ENCODE measurements at regions not wholly inside any gene's neighbourhood (a gene's known extent, or its start where the extent isn't known, plus 50 kb on each side); places are given as distances from the start of the nearest gene placed in this dataset.
"Not testable (repeated sequence)": the region's sequence is repeated elsewhere in the genome, so short reads cannot be mapped to it uniquely, and the experiment has no call there.

DNA sequence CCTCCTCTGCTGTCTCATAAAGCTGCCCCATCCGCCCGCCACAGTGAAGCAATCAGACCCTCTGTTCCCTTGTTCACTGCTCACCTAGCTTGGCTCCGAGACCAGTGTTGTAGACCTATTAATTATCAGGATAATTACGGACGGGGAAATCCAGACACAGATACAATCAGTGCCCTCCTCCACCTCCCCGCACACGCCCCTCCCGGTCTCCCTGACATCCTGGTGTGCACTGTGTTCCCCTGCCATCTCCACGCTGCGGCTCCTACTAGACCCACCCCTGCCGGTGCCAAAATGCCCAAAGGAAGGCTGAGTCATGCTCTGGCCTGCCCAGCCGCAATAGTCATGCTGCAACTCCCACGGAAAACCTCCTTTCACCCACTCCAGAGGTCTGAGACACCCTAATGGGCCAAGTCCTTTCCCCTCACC, 277.3 kb upstream of the TLE3 start:
- Histone ChIP-seq H3K9me3 (ENCODE audit: control insufficient read depth in 2 of 3, insufficient read depth in 1 of 3, low read length in 3 of 3) (no peaks in the 10 kb centered on the region), H3K36me3 (ENCODE audit: control insufficient read depth in 2 of 3, insufficient read depth in 3 of 3, low read length in 3 of 3) (no peaks in the 10 kb centered on the region), H3K27ac (ENCODE audit: low read depth in 2 of 2, low read length in 2 of 2) (no peak overlapping the region), H3K4me3 (ENCODE audit: low read length in 3 of 3) (no peak overlapping the region), H3K4me1 (ENCODE audit: control insufficient read depth in 2 of 3, insufficient read depth in 2 of 3, low read depth in 1 of 3, low read length in 3 of 3) (peaks cover 0 to 3% (median 0%) of the 10 kb centered on the region in 3 donors), H3K9ac (ENCODE audit: low read length in 3 of 3) (no peak overlapping the region), H3K27me3 (ENCODE audit: control insufficient read depth, insufficient read depth, low read length) (peaks cover 8% of the 10 kb centered on the region)
- TF ChIP-seq CTCF (IDR thresholded peaks at IDR 0.05; ENCODE audit: borderline replicate concordance, extremely low read depth, insufficient read depth), result no peak
- FAIRE-seq, result no peak
- intact Hi-C loops (cut with DNase I), result no loop called here
- peak in 1 of 5 donors; percentile 44 for DNase-seq

DNA sequence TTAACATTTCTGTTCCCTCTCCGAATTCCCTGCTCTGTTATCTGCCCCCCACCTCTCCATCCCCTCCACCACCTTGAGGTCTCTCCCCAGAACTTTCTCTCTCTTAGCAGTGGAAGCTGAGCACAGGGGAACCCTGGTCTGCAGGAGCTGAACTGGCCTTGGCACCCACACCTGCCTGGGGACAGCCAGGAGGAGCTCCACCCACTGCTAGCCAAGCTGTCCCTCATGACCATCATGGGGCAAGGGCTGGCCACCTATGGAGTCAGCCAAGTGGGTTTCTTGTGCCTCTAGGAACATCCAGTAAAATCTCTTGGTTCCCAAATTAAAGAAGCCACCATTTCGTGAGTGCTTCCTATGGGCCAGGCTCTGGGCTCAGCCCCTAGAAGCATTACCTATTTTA, 276.4 kb upstream of the TLE3 start:
- Histone ChIP-seq H3K36me3 (ENCODE audit: control insufficient read depth in 2 of 3, insufficient read depth in 3 of 3, low read length in 3 of 3) (no peaks in the 10 kb centered on the region), H3K4me3 (ENCODE audit: low read length in 3 of 3) (no peak overlapping the region), H3K27ac (ENCODE audit: low read depth in 2 of 2, low read length in 2 of 2) (no peak overlapping the region), H3K9ac (ENCODE audit: low read length in 3 of 3) (no peak overlapping the region), H3K9me3 (ENCODE audit: control insufficient read depth in 2 of 3, insufficient read depth in 1 of 3, low read length in 3 of 3) (no peaks in the 10 kb centered on the region), H3K27me3 (ENCODE audit: control insufficient read depth, insufficient read depth, low read length) (peaks cover 8% of the 10 kb centered on the region), H3K4me1 (ENCODE audit: control insufficient read depth in 2 of 3, insufficient read depth in 2 of 3, low read depth in 1 of 3, low read length in 3 of 3) (peaks cover 0 to 3% (median 0%) of the 10 kb centered on the region in 3 donors)
- no peak for FAIRE-seq
- TF ChIP-seq CTCF (IDR thresholded peaks at IDR 0.05; ENCODE audit: borderline replicate concordance, extremely low read depth, insufficient read depth), result no peak
- intact Hi-C loops (cut with DNase I), result no loop called here
- no peak for DNase-seq

DNA sequence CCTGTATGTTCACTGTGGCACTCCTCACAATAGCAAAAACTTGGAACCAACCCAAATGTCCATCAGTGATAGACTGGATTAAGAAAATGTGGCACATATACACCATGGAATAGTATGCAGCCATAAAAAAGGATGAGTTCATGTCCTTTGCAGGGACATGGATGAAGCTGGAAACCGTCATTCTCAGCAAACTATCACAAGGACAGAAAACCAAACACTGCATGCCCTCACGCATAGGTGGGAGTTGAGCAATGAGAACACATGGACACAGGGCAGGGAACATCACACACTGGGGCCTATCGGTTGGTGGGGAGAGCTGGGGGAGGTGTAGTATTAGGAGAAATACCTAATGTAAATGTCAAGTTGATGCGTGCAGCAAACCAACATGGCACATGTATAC, 275.7 kb upstream of the TLE3 start:
- H3K4me1 ChIP-seq (ENCODE audit: control insufficient read depth in 2 of 3, insufficient read depth in 2 of 3, low read depth in 1 of 3, low read length in 3 of 3); FAIRE-seq; intact Hi-C loops (cut with DNase I); H3K36me3 ChIP-seq (ENCODE audit: control insufficient read depth in 2 of 3, insufficient read depth in 3 of 3, low read length in 3 of 3); DNase-seq; H3K4me3 ChIP-seq (ENCODE audit: low read length in 3 of 3); H3K27ac ChIP-seq (ENCODE audit: low read depth in 2 of 2, low read length in 2 of 2); H3K9me3 ChIP-seq (ENCODE audit: control insufficient read depth in 2 of 3, insufficient read depth in 1 of 3, low read length in 3 of 3); H3K9ac ChIP-seq (ENCODE audit: low read length in 3 of 3); H3K27me3 ChIP-seq (ENCODE audit: control insufficient read depth, insufficient read depth, low read length): not testable (repeated sequence)

GRCh38 chr15:70367913-70368705, 270.4 kb upstream of the TLE3 start:
- H3K9ac ChIP-seq (ENCODE audit: low read length in 3 of 3); H3K27me3 ChIP-seq (ENCODE audit: control insufficient read depth, insufficient read depth, low read length); H3K4me1 ChIP-seq (ENCODE audit: control insufficient read depth in 2 of 3, insufficient read depth in 2 of 3, low read depth in 1 of 3, low read length in 3 of 3); DNase-seq; intact Hi-C loops (cut with DNase I); H3K4me3 ChIP-seq (ENCODE audit: low read length in 3 of 3); H3K9me3 ChIP-seq (ENCODE audit: control insufficient read depth in 2 of 3, insufficient read depth in 1 of 3, low read length in 3 of 3); FAIRE-seq; H3K27ac ChIP-seq (ENCODE audit: low read depth in 2 of 2, low read length in 2 of 2); H3K36me3 ChIP-seq (ENCODE audit: control insufficient read depth in 2 of 3, insufficient read depth in 3 of 3, low read length in 3 of 3): not testable (repeated sequence)

- H3K9ac ChIP-seq (ENCODE audit: low read length in 3 of 3); H3K27me3 ChIP-seq (ENCODE audit: control insufficient read depth, insufficient read depth, low read length); DNase-seq; H3K27ac ChIP-seq (ENCODE audit: low read depth in 2 of 2, low read length in 2 of 2); H3K36me3 ChIP-seq (ENCODE audit: control insufficient read depth in 2 of 3, insufficient read depth in 3 of 3, low read length in 3 of 3); H3K9me3 ChIP-seq (ENCODE audit: control insufficient read depth in 2 of 3, insufficient read depth in 1 of 3, low read length in 3 of 3); intact Hi-C loops (cut with DNase I); H3K4me1 ChIP-seq (ENCODE audit: control insufficient read depth in 2 of 3, insufficient read depth in 2 of 3, low read depth in 1 of 3, low read length in 3 of 3); FAIRE-seq; H3K4me3 ChIP-seq (ENCODE audit: low read length in 3 of 3): not testable (repeated sequence)
These were observed 266.3 kb upstream of the TLE3 start for GRCh38 chr15:70364023-70364422.
